SH-SY5Y (cell line): ENCODE measurements at regions not wholly inside any gene's neighbourhood (a gene's known extent, or its start where the extent isn't known, plus 50 kb on each side); places are given as distances from the start of the nearest gene placed in this dataset.

ENCODE experiments used
- GATA2 ChIP-seq: IDR thresholded peaks from 2 replicates; pipeline ENCODE4 v1.6.1; 2011; ENCODE audit warnings: mild to moderate bottlenecking, low read depth, low read length
- GATA3 ChIP-seq: IDR thresholded peaks from 2 replicates; pipeline ENCODE4 v1.6.1; 2011; ENCODE audit warnings: low read depth, mild to moderate bottlenecking, low read length, moderate library complexity

DNA sequence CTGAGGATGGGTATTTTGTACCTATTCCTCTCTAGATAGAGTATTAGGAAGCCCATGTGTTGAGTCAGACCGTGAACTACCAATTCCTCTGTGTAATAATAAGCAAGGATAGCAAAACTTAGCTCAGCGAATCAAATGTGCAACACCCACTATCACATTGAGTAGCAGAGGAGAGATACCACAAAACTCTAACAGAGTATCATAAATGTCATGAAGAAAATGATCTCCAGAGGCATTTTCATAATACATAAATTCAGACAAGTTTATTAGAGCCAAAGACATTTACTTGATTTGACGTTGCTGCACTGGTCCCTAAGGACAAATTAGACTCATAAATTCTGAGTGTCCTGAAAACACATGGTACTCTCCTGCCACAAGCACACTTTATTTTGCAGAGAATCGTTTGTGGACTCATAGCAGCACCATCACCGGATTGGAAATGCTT is 245.2 kb downstream of the HAO1 start:
- TF ChIP-seq GATA3 (no peak), GATA2 (no peak)
